ENCODE measurements at regions not wholly inside any gene's neighbourhood (a gene's known extent, or its start where the extent isn't known, plus 50 kb on each side); places are given as distances from the start of the nearest gene placed in this dataset.

DNA sequence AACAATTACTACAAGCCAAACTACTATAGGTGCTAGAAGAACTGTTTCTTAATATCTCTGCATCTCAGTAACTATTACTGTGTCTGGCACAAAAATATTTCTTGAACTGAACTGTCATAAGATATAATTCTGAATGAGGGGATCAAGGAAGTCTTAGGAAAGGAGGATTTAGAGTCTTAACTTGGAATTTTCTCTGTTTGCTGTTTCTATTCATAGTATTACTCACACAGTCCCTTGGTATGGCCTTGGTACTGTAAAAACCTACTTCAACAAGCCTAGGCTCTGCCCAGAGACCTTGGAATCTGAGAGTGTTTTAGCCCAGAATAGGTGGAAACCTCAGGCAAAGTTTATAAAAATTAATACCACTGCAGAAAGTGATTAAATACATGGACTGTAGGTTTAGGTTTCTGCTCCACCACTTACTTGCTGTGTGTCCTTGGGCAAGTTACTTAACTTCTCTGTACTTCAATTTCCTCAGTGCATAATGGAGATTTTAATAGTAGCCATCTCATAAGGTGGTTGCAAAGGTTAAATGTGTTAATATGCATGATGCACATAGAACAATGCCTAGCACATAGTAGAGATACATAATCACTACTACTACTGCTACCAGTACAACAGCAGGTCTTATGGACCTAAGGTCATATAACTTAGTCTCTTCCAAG is 87.4 kb upstream of the NFIA start:
- Histone ChIP-seq H3K27me3 (ENCODE audit: low read depth) (peaks cover 3% of the 10 kb centered on the region; the same call in 1 of the 2 replicates), H3K4me3 (no peak overlapping the region), H3K9me3 (no peaks in the 10 kb centered on the region), H3K4me1 (peaks cover 10% of the 10 kb centered on the region), H3K36me3 (replicated peaks) (no peaks in the 10 kb centered on the region)
- in situ Hi-C loops (cut with MboI; ENCODE audit: low sequenced_read_pairs), result loop anchor here (25.0 kb wide), 1 partner anchor 867 kb away; no protein-coding TSS in a partner anchor
- DNase-seq (ENCODE audit: low spot score in 2 of 2), result no peak

DNA sequence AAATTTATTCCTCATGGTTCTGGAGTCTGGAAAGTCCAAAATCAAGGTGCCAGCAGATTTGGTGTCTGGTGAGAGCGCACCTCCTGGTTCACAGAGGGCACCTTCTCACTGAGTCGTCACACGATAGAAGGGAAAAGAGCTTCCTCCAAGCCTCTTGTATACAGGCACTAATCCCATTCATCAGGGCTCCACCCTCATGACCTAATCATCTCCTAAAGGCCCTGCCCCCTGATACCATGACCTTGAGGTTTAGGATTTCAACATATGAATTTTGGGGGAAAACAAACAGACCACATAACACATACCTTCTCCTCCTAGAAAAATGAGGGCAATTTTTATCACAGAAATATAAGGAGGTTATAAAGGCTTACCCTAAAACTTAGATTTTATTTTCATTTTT is 88.0 kb upstream of the NFIA start:
- Histone ChIP-seq H3K36me3 (replicated peaks) (no peaks in the 10 kb centered on the region), H3K27me3 (ENCODE audit: low read depth) (peaks cover 3% of the 10 kb centered on the region; the same call in 1 of the 2 replicates), H3K9me3 (no peaks in the 10 kb centered on the region), H3K4me3 (no peak overlapping the region), H3K4me1 (peaks cover 10% of the 10 kb centered on the region)
- in situ Hi-C loops (cut with MboI; ENCODE audit: low sequenced_read_pairs), result loop anchor here (25.0 kb wide), 1 partner anchor 868 kb away; no protein-coding TSS in a partner anchor
- DNase-seq (ENCODE audit: low spot score in 2 of 2), result no peak

DNA sequence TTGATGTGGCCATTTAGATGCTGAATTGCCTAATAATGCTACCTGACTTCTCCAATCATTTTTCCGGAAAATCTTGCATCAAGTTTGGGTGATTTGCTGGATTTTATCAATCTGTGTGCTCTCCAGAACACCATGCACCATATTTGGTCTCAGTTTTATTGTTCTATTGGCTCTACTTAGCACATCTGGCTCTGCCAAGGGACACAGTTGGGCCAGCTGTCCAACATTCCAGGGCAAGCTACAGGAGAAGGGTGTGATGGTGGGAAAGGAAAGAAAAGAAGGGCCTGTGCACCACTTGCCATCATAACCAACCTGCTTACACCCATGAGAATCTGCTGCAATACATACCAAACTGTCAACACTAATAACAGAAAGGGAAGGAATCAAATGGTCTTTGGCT is 90.2 kb upstream of the NFIA start:
- DNase-seq (ENCODE audit: low spot score in 2 of 2), result no peak
- Histone ChIP-seq H3K4me3 (no peak overlapping the region), H3K36me3 (replicated peaks) (no peaks in the 10 kb centered on the region), H3K9me3 (no peaks in the 10 kb centered on the region), H3K27me3 (ENCODE audit: low read depth) (peaks cover 3% of the 10 kb centered on the region; the same call in 1 of the 2 replicates), H3K4me1 (peaks cover 10% of the 10 kb centered on the region)
- in situ Hi-C loops (cut with MboI; ENCODE audit: low sequenced_read_pairs), result loop anchor here (25.0 kb wide), 1 partner anchor 870 kb away; no protein-coding TSS in a partner anchor

DNA sequence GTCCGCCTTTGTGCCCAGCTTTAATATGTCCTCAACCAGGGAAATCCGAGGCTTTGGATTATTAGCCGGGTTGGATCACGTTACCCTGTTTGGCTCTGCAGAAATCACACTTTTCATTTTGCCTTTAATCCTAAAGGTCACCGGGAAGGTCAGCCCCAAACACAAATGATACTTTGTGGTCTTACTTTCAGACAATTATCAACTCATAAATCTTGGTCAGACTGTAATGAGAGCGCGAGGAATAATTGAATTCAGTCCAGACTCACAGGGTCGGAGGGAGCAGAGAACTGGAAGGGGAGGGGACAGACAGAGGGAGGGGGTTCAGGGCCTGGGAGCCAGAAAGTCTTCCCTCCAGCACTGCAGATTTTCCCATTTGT is 91.7 kb upstream of the NFIA start:
- no peaks in the 10 kb centered on the region for H3K36me3 ChIP-seq (replicated peaks)
- H3K9me3 ChIP-seq, result no peaks in the 10 kb centered on the region
- peaks cover 10% of the 10 kb centered on the region for H3K4me1 ChIP-seq
- DNase-seq (ENCODE audit: low spot score in 2 of 2), result peak; percentile 66 to 69
- no peak overlapping the region for H3K4me3 ChIP-seq
- H3K27me3 ChIP-seq (ENCODE audit: low read depth), result peaks cover 3% of the 10 kb centered on the region; the same call in 1 of the 2 replicates
- in situ Hi-C loops (cut with MboI; ENCODE audit: low sequenced_read_pairs), result loop anchor here (25.0 kb wide), 1 partner anchor 872 kb away; no protein-coding TSS in a partner anchor

DNA sequence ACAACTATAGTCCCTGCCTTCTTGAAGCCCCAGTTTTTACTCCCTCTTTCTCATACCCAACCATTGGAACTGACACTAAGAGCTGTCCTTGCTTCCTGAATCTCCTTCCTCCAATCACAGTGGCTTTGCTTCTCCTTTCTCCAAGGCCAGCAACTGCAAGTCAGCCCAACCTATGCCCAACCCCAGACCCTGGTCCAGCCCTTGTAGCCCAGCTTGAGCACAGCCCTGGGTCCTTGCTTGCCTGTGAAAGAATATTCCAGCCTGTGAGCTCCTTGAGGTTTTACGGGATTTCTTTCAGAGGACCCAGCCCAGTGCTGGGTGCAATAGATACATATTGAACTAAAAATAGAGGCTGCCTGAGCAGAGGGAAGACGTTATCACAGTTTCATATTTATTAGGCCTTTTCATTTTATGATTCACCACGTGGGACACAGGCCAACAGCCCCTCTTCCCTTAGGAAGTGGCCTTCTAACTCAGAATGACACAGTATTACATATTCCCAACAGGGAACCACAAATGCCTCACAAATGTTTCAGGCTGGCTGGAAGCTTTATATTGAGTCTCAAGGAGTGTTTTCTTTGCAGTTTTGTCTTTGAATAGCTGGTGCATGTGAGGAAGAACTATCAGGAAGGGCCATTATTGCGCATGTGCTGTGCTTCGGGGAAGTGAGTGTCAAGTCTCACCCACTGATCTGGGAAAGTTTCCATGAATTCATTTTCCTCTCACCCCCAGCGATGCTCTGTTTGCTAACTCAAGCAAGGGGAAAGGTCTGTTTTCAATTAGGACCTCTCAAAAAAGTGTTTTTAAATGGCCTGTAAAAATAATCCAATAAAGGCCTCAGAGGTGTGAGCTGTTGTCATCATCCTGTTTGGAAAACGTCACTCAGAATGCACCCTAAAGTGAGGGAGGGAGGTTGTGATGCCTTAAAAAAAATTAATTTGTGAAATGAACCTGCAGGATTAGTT is 92.3 kb upstream of the NFIA start:
- Histone ChIP-seq H3K27me3 (ENCODE audit: low read depth) (peaks cover 3% of the 10 kb centered on the region; the same call in 1 of the 2 replicates), H3K4me1 (peaks cover 10% of the 10 kb centered on the region), H3K4me3 (no peak overlapping the region), H3K36me3 (replicated peaks) (no peaks in the 10 kb centered on the region), H3K9me3 (no peaks in the 10 kb centered on the region)
- in situ Hi-C loops (cut with MboI; ENCODE audit: low sequenced_read_pairs), result loop anchor here (25.0 kb wide), 1 partner anchor 872 kb away; no protein-coding TSS in a partner anchor
- peak in 1 of 2 experiments; percentile 14 for DNase-seq (ENCODE audit: low spot score in 2 of 2)

DNA sequence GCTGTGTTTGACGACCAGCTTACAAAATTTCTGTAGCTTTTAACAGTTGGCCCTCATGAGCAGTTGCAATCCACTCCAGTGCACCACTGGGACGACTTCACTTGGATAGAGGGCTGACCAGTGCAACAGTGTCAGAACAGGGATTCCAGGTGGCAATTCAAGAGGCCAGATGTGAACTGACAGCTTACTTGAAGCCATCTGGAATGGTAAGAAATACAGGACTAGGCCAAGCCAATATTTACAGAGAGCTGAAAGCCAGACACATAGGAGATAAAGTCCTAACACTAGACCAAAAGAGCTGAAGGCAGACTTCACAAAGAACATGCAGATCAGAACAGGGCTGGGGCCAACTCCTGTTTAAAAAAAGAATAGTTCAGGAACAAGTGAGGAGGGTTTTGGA is 93.5 kb upstream of the NFIA start:
- DNase-seq (ENCODE audit: low spot score in 2 of 2), result no peak
- Histone ChIP-seq H3K27me3 (ENCODE audit: low read depth) (0 out of 2 replicates have a peak, but pooled peaks cover 3% of the 10 kb centered on the region), H3K36me3 (replicated peaks) (no peaks in the 10 kb centered on the region), H3K4me1 (peaks cover 10% of the 10 kb centered on the region), H3K9me3 (no peaks in the 10 kb centered on the region), H3K4me3 (no peak overlapping the region)
- in situ Hi-C loops (cut with MboI; ENCODE audit: low sequenced_read_pairs), result loop anchor here (25.0 kb wide), 1 partner anchor 873 kb away; no protein-coding TSS in a partner anchor

DNA sequence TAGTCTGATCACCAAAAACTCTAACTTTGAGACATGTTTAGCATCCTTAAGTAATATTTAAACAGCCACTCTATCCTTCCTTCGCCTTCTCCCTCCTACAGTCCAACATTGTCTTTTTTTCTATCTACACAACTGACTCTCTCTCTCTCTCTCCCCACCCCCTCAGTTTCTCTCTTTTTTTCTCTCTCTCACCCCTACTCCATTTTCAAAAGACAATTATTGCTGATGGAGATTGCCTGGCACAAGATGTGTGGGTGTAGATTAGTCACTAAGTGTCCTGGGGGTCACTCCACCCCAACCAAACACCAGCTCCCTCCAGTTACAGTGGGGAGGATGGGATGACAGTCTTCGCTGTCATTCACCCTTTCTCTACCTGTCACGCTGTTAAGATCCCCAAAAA is 94.5 kb upstream of the NFIA start:
- no peaks in the 10 kb centered on the region for H3K9me3 ChIP-seq
- no peaks in the 10 kb centered on the region for H3K36me3 ChIP-seq (replicated peaks)
- H3K4me1 ChIP-seq, result peaks cover 10% of the 10 kb centered on the region
- H3K4me3 ChIP-seq, result no peak overlapping the region
- 0 out of 2 replicates have a peak, but pooled peaks cover 3% of the 10 kb centered on the region for H3K27me3 ChIP-seq (ENCODE audit: low read depth)
- no peak for DNase-seq (ENCODE audit: low spot score in 2 of 2)
- in situ Hi-C loops (cut with MboI; ENCODE audit: low sequenced_read_pairs), result loop anchor here (25.0 kb wide), 1 partner anchor 874 kb away; no protein-coding TSS in a partner anchor

DNA sequence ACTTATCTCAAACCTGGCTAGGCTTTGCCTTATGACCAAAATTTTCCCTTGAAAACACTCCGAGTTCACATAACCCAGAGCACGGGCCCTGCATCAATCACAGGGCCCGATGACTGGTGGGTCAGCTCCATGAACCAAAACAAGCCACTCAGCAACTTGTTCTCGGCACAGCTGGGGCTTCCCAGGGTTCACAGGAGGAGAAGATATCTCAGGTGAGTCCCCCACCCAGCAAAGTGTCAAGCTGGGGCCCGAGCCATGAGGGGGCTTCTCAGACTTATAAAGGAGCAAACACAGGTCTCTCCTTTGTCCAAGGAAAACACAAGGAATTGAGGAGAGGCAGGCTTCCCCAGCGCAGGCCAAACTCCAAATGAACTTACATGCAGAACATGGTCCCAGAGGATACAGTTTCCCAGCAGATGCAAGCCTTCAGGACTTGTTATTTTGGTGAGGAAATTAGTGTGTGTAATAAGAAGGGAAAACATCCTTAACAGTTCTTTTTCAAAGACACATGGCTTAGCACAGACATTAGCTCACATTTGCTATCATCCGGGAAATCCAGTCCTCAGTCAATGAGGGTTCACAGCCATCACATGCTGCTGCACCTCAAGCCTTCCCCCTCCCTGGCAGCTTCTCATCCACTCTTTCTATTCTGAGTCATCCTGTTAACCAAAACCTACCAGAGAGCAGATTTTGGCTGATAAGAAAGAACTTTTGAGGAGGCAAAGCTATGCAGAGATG is 98.1 kb upstream of the NFIA start:
- no peaks in the 10 kb centered on the region for H3K36me3 ChIP-seq (replicated peaks)

DNA sequence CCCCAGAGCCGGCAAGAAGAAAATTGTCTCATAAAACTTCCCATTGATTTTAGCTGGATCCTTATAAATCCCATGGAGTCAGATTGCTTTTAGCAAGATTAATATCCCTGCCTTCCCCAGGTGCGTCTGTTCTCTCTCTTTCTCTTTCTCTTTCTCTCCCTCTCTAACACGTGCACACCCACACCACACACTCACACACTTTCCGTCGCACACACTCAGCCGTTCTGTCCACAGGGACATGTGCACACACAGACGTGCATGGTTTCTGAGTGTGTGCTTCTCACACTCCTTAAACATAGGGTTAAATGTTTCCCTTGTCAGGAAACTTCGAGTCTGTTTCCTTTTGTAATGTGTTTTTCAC is 98.7 kb upstream of the NFIA start:
- Histone ChIP-seq H3K4me3 (no peak overlapping the region), H3K27me3 (ENCODE audit: low read depth) (no peaks in the 10 kb centered on the region), H3K36me3 (replicated peaks) (no peaks in the 10 kb centered on the region), H3K9me3 (no peaks in the 10 kb centered on the region), H3K4me1 (no peaks in the 10 kb centered on the region)
- in situ Hi-C loops (cut with MboI; ENCODE audit: low sequenced_read_pairs), result loop anchor here (25.0 kb wide), 1 partner anchor 879 kb away; no protein-coding TSS in a partner anchor
- no peak for DNase-seq (ENCODE audit: low spot score in 2 of 2)

More for the DNA sequence above, 98.1 kb upstream of the NFIA start:
- Histone ChIP-seq H3K9me3 (no peaks in the 10 kb centered on the region), H3K4me1 (no peaks in the 10 kb centered on the region), H3K27me3 (ENCODE audit: low read depth) (no peaks in the 10 kb centered on the region), H3K4me3 (no peak overlapping the region)
- no peak for DNase-seq (ENCODE audit: low spot score in 2 of 2)
- in situ Hi-C loops (cut with MboI; ENCODE audit: low sequenced_read_pairs), result loop anchor here (25.0 kb wide), 1 partner anchor 878 kb away; no protein-coding TSS in a partner anchor

DNA sequence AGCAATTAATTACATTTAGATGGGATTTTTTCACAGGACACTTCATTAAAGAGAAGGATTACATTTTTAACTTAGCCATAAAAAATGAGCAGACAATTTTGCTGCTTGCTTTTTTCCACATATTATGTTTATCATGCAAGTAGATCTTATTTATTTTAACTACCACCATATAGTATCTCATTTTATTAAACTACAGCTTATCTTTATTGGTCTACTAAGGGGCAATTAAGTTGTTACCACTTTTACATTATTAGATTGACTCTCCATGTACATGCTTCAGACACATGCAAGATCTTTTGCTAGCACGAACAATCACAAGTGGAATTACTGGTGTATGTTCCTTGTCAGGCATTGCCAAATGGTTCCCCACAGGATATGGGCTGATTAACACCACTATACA is 99.8 kb upstream of the NFIA start:
- H3K27me3 ChIP-seq (ENCODE audit: low read depth), result no peaks in the 10 kb centered on the region
- H3K9me3 ChIP-seq, result no peaks in the 10 kb centered on the region
- in situ Hi-C loops (cut with MboI; ENCODE audit: low sequenced_read_pairs), result loop anchor here (25.0 kb wide), 1 partner anchor 880 kb away; no protein-coding TSS in a partner anchor
- no peaks in the 10 kb centered on the region for H3K4me1 ChIP-seq
- no peak for DNase-seq (ENCODE audit: low spot score in 2 of 2)
- H3K36me3 ChIP-seq (replicated peaks), result no peaks in the 10 kb centered on the region
- H3K4me3 ChIP-seq, result no peak overlapping the region

DNA sequence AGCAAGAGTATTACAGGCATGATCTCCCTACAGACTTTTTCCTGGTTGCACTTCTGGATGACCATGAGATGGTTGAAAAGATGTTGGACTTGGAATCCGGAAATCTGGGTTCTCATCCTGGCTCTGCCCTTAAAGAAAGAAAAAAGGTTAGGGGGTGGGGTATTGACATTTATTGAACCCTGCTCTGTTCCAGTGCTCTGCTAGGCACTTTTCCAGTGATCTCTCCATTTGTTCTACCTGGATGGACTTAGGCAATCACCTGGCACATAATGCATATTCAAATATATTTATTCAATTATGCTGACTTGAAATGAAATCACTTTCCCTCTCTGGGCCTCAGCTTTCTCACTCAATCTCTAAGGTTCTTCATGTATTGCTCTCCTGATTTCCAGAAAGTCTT is 101.0 kb upstream of the NFIA start:
- Histone ChIP-seq H3K9me3 (no peaks in the 10 kb centered on the region), H3K4me3 (no peak overlapping the region)

DNA sequence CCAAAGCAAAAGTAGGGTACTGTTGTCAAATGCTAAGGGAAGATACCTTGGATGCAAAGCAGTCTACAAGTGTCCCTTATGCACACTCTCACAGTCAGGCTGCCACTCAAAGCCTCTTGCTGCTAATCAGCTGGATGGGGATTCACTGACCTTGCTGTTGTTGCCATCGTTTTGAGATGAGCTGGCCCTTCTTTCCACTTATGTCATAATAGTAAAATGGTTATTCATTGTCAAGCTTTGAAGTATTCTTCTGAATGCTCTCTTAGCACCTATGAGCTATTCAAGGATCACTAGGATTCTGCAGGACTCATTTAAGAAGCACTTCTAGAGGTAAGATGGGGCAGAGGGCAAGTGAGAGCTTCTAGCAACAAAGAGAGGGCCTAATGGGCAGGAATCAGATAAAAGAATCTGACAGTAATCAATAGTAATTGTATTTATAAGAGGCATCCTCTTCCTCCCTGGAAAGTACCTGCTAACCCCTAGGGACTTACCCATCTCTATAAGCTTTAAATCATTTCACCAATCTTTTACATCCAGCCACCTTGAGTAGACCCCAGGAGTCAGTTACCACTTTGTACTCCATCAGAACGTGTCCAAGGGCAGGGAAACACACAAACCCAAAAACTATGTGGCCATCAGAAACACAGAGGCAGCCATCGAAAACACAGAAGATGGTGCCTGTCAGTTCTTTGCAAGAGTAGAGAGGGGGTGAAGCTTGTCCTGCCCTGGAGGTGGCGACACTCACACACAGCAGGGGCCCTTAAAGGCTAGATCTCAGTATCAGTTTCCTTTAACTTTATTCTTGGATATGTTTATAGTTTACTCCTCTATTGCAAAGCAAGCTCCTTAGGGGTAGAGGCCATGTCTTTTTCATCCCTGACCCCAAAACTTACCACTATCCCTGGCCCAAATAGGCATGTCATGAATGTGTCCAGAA is 103.7 kb upstream of the NFIA start:
- peak; percentile 49 to 64 for DNase-seq (ENCODE audit: low spot score in 2 of 2)
- Histone ChIP-seq H3K4me3 (no peak overlapping the region), H3K27me3 (ENCODE audit: low read depth) (peaks cover 3% of the 10 kb centered on the region), H3K9me3 (no peaks in the 10 kb centered on the region), H3K4me1 (no peaks in the 10 kb centered on the region), H3K36me3 (replicated peaks) (no peaks in the 10 kb centered on the region)
- in situ Hi-C loops (cut with MboI; ENCODE audit: low sequenced_read_pairs), result loop anchor here (5.0 to 25.0 kb wide), 3 partner anchors 69 to 884 kb away; no protein-coding TSS in a partner anchor

More for the DNA sequence above, 101.0 kb upstream of the NFIA start:
- DNase-seq (ENCODE audit: low spot score in 2 of 2), result no peak
- Histone ChIP-seq H3K4me1 (no peaks in the 10 kb centered on the region), H3K36me3 (replicated peaks) (no peaks in the 10 kb centered on the region), H3K27me3 (ENCODE audit: low read depth) (no peaks in the 10 kb centered on the region)
- in situ Hi-C loops (cut with MboI; ENCODE audit: low sequenced_read_pairs), result loop anchor here (25.0 kb wide), 1 partner anchor 881 kb away; no protein-coding TSS in a partner anchor
